AG09309 (cell line): ENCODE measurements at regions not wholly inside any gene's neighbourhood (a gene's known extent, or its start where the extent isn't known, plus 50 kb on each side); places are given as distances from the start of the nearest gene placed in this dataset.

ENCODE experiments used
- DNase-seq: peaks from one replicate; pipeline ENCODE4 v3.0.0-alpha.2; 2010; ENCODE audit warnings: low read depth
- H3K4me3 ChIP-seq: 2 replicates; pipeline ENCODE4 v1.5.1; 2011; ENCODE audit warnings: mild to moderate bottlenecking, low read depth, low read length, moderate library complexity; ENCODE audit not compliant: control insufficient read depth
- CTCF ChIP-seq: IDR thresholded peaks from 2 replicates; pipeline ENCODE4 v1.5.1; 2011; ENCODE audit warnings: mild to moderate bottlenecking, low read depth, low read length, inconsistent platforms; ENCODE audit not compliant: insufficient read depth, control insufficient read depth; ENCODE audit errors: missing control alignments

GRCh38 chr3:18791752-18792151 lies 356.6 kb upstream of the KCNH8 start:
- no peak for DNase-seq
- no peak overlapping the region for H3K4me3 ChIP-seq
- TF ChIP-seq CTCF, result no peak

GRCh38 chr3:18791182-18791581 lies 357.1 kb upstream of the KCNH8 start:
- TF ChIP-seq CTCF, result no peak
- no peak overlapping the region for H3K4me3 ChIP-seq
- no peak for DNase-seq

GRCh38 chr3:18790384-18790783 lies 357.9 kb upstream of the KCNH8 start:
- no peak for DNase-seq
- TF ChIP-seq CTCF, result no peak
- no peak overlapping the region for H3K4me3 ChIP-seq

GRCh38 chr3:18789734-18790133 lies 358.6 kb upstream of the KCNH8 start:
- no peak for DNase-seq
- no peak for TF ChIP-seq CTCF
- no peak overlapping the region for H3K4me3 ChIP-seq

GRCh38 chr3:18787441-18787840 lies 360.9 kb upstream of the KCNH8 start:
- TF ChIP-seq CTCF, result no peak
- DNase-seq, result no peak
- no peak overlapping the region for H3K4me3 ChIP-seq

- H3K4me3 ChIP-seq, result no peak overlapping the region
- no peak for DNase-seq
- TF ChIP-seq CTCF, result no peak
Observed at GRCh38 chr3:18786650-18787323, 361.5 kb upstream of the KCNH8 start.
